H7 (cell line): ENCODE measurements at regions not wholly inside any gene's neighbourhood (a gene's known extent, or its start where the extent isn't known, plus 50 kb on each side); places are given as distances from the start of the nearest gene placed in this dataset.

Source experiments
- DNase-seq: peaks from one replicate; pipeline ENCODE4 v3.0.0; 2012
- H3K27me3 ChIP-seq: 2 replicates; pipeline ENCODE4 v1.6.0; 2011; ENCODE audit warnings: mild to moderate bottlenecking, low read length; ENCODE audit not compliant: control insufficient read depth, insufficient read depth
- H3K36me3 ChIP-seq: replicated peaks from 2 replicates; pipeline ENCODE4 v1.5.1; 2011; ENCODE audit warnings: low read length; ENCODE audit not compliant: control insufficient read depth, insufficient read depth
- H3K4me3 ChIP-seq: 2 replicates; pipeline ENCODE4 v1.5.1; 2011; ENCODE audit warnings: low read depth, mild to moderate bottlenecking, control low read depth, low read length, moderate library complexity; ENCODE audit not compliant: insufficient read depth

DNA sequence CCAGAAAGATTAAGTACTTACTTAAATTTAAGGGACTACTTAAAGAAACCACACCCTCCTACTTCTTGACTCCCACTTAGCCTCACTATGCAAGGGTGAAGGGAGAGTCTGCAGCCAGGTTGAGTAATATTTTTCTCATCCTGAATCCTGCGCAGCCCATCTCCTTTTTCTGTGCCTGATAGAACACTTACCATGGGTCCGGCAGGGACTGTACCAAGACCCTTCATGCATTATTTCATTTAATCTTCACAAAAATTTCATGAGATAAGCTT lies 562.6 kb upstream of the CFAP20DC start:
- H3K4me3 ChIP-seq, result no peak overlapping the region
- no peaks in the 10 kb centered on the region for H3K36me3 ChIP-seq
- DNase-seq, result no peak
- H3K27me3 ChIP-seq, result no peaks in the 10 kb centered on the region

- DNase-seq, result no peak
- Histone ChIP-seq H3K36me3 (no peaks in the 10 kb centered on the region), H3K4me3 (no peak overlapping the region), H3K27me3 (no peaks in the 10 kb centered on the region)
Measured at GRCh38 chr3:59611649-59612443, 562.0 kb upstream of the CFAP20DC start.

- Histone ChIP-seq H3K4me3 (no peak overlapping the region), H3K36me3 (no peaks in the 10 kb centered on the region), H3K27me3 (no peaks in the 10 kb centered on the region)
- no peak for DNase-seq
Measured at GRCh38 chr3:59609657-59610348, 560.0 kb upstream of the CFAP20DC start.

DNA sequence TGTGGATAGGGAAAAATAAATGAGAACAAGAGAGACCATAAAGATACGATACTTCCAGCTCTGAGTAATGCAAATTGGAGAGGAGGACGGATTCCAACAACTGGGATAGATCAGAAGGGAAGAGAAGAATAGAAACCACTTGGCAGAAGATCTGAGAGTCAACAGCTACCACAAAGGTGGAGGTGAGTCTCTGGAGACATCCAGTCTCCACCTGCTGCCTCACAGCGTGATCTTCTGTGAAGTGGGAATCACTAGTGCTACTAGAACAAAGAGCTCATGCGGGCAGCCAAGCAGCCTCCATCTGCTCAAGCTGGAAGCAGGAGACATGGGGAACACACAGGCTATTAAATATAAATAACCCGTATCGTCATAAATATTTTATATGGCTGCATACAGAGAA lies 558.5 kb upstream of the CFAP20DC start:
- Histone ChIP-seq H3K27me3 (no peaks in the 10 kb centered on the region), H3K4me3 (no peak overlapping the region), H3K36me3 (no peaks in the 10 kb centered on the region)
- no peak for DNase-seq

DNA sequence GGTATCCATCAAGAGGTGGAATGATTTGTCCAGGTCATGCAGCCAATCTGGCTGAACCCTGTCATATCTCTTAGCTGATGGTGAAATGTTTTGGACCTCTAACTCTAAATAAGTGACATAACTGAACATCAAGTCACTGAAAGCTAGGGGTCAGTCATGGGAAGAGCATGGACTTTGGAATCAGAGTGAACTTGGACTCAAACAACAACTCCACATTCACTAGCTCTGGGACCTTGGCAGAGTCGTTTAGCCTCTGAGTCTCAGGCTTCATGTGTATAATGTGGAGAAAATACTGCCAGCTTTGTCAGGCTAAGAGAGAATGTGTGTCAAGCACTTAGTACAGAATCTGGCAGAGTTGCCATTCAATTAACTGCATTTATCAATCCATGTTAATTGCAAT lies 557.8 kb upstream of the CFAP20DC start:
- no peaks in the 10 kb centered on the region for H3K27me3 ChIP-seq
- DNase-seq, result no peak
- no peaks in the 10 kb centered on the region for H3K36me3 ChIP-seq
- H3K4me3 ChIP-seq, result no peak overlapping the region

DNA sequence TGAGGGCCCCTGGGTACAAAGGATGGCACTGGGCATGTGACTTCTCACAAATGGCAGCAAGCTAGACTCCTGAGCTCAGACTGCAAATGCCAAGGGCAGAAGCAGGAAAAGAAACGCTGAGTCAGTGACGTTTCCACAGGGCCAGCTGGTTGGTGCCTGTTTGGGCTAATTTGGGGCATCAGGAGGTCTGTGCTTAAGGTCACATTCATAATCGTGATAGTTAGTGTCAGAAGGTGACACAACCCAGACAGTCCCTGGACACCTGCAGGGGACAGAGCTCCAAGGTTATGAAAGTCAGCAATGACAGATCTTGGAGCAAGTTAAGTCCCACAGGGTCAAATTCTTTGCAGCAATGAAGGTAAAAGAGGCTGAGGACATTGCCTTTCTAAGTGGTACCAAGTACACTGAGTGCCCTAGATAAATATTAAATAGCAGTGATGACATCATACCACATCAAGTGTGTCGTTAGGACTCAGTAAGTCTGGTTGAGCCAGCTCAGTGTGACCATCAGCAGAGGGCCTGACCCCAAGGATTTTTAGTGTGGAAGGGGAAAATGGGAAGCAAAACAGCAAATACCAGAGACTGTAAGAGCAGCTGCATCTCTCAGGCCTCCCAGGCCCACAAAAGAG lies 556.9 kb upstream of the CFAP20DC start:
- H3K36me3 ChIP-seq, result no peaks in the 10 kb centered on the region
- H3K4me3 ChIP-seq, result no peak overlapping the region
- DNase-seq, result no peak
- H3K27me3 ChIP-seq, result no peaks in the 10 kb centered on the region

DNA sequence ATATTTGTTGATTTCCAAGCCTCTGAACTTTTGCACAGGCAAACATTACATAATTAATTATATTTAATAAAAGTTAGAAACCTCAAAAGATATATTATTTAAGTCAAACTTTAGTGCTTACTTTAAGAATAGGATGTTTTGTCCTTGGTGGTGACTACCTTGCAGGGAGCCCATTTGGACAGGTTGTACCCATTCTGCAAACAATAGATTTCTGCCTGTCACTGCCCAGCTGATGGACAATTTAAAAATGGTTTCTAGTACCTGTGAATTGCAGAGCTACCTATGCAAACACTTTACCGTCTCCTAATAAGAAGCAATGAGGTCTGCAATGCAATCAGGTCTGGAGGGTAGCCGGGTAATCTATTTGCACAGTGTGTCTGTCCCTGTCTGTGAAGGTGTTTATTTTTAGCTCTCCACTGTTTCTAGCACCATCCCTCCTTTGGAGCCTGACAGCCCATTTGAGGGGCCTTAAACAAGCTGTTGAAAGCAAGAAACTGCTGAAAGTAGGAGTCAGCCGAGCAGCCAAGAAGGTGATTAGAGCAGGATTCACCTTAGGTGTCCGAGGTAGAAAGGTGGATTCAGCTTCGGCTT lies 556.2 kb upstream of the CFAP20DC start:
- Histone ChIP-seq H3K36me3 (no peaks in the 10 kb centered on the region), H3K27me3 (no peaks in the 10 kb centered on the region), H3K4me3 (no peak overlapping the region)
- DNase-seq, result no peak

DNA sequence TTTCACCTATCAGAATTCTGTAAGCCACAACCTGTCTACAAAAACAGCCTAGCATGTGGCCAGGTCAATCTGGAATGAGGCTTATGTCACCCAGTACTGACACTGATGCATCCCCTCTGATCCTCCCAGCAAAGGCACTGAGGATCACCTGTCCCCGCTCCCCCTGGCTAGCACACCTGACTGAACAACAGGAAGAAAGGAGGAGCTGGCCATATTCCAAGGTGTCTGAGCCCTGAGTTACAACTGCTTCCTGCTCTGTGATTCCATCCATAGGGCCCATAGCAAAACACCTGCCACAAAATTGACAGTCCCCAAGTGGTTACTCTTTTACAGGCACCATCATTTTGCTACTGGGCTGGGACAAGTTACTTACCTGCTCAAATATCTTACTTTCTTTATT lies 555.5 kb upstream of the CFAP20DC start:
- Histone ChIP-seq H3K36me3 (no peaks in the 10 kb centered on the region), H3K27me3 (no peaks in the 10 kb centered on the region), H3K4me3 (no peak overlapping the region)
- DNase-seq, result no peak

- Histone ChIP-seq H3K27me3 (no peaks in the 10 kb centered on the region), H3K4me3 (no peak overlapping the region), H3K36me3 (no peaks in the 10 kb centered on the region)
- DNase-seq, result no peak
Measured at GRCh38 chr3:59601486-59601885, 551.7 kb upstream of the CFAP20DC start.

DNA sequence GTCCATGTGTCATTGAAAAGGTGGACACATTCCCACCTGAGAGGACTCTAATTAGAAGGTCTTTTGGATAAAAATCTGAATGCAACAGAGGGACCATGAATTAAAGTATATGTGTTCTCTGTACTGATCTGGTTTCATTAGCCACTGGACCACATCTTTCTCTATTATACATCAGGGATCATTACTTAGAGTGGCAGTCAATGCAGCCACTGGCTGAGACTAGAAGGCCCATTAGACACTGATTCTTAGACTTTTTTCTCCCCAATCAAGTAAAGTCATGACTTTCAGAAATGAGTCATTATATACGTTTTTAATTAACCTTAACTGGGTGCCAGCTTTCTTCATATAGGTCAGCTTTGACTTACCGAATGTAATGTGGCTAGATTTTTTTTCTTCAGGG lies 550.8 kb upstream of the CFAP20DC start:
- DNase-seq, result no peak
- Histone ChIP-seq H3K27me3 (no peaks in the 10 kb centered on the region), H3K4me3 (no peak overlapping the region), H3K36me3 (no peaks in the 10 kb centered on the region)

DNA sequence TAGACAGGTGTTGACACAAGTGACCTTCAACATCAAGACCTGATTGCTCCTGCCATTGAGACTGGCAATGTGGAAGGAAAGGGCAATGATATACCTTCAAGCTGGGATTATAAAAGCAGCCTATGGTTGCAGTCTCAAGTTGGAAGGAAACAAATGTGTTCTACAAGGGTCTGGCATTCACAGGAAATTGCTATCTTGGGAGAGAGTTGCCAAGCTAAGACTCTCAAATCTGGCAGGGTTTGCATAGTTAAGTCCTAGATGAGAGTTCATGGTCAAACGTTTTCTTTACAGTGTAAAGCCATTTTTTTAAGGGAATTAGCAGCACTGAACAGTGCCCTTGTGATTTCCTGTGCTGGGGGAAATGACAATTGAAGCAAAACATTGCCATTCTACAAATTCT lies 546.9 kb upstream of the CFAP20DC start:
- no peak for DNase-seq
- Histone ChIP-seq H3K4me3 (no peak overlapping the region), H3K36me3 (no peaks in the 10 kb centered on the region), H3K27me3 (no peaks in the 10 kb centered on the region)

GRCh38 chr3:59595830-59596229 lies 546.0 kb upstream of the CFAP20DC start:
- no peaks in the 10 kb centered on the region for H3K36me3 ChIP-seq
- peak; percentile 15 for DNase-seq
- H3K4me3 ChIP-seq, result no peak overlapping the region
- no peaks in the 10 kb centered on the region for H3K27me3 ChIP-seq

GRCh38 chr3:59593380-59593779 lies 543.6 kb upstream of the CFAP20DC start:
- DNase-seq, result no peak
- H3K27me3 ChIP-seq, result no peaks in the 10 kb centered on the region
- H3K4me3 ChIP-seq, result no peak overlapping the region
- H3K36me3 ChIP-seq, result no peaks in the 10 kb centered on the region

DNA sequence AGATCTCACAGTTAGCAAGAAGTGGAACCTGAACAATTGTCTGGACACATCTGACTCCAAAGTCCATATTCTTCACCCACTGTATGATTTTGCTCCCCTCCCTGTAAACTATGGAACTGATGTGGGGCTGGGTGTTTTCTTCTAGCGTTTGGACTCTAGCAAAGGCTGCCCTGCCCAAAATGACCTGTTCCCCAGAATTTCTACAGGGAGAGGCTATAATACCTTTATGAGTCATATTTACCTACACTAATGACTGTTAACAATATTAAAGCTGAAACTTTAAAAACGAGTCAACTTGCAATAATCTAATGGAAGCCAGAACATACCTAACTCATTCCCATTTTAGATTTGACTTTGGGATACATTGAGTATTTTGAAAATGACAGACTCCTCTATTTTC lies 531.2 kb upstream of the CFAP20DC start:
- Histone ChIP-seq H3K4me3 (no peak overlapping the region), H3K36me3 (no peaks in the 10 kb centered on the region), H3K27me3 (no peaks in the 10 kb centered on the region)
- DNase-seq, result no peak

GRCh38 chr3:59580499-59580898 lies 530.7 kb upstream of the CFAP20DC start:
- no peak for DNase-seq
- no peaks in the 10 kb centered on the region for H3K27me3 ChIP-seq
- H3K36me3 ChIP-seq, result no peaks in the 10 kb centered on the region
- no peak overlapping the region for H3K4me3 ChIP-seq
